Fibroblast of mammary gland (primary cell): ENCODE measurements at regions not wholly inside any gene's neighbourhood (a gene's known extent, or its start where the extent isn't known, plus 50 kb on each side); places are given as distances from the start of the nearest gene placed in this dataset.
"Not testable (repeated sequence)": the region's sequence is repeated elsewhere in the genome, so short reads cannot be mapped to it uniquely, and the experiment has no call there.

Experiments
- DNase-seq: peaks from one replicate; pipeline ENCODE4 v3.0.0-alpha.2; 2010; ENCODE audit warnings: low read depth
- H3K4me3 ChIP-seq: 2 replicates; pipeline ENCODE4 v1.5.1; 2011; ENCODE audit warnings: low read depth, mild to moderate bottlenecking, low read length, moderate library complexity; ENCODE audit not compliant: control insufficient read depth
- CTCF ChIP-seq: conservative IDR thresholded peaks from 2 replicates; pipeline ENCODE4 v1.5.1; 2011; ENCODE audit warnings: low read depth, low read length, inconsistent platforms; ENCODE audit not compliant: control insufficient read depth, insufficient read depth

GRCh38 chr1:25171013-25171412, 61.3 kb downstream of the SYF2 start:
- not testable (repeated sequence) for DNase-seq, H3K4me3 ChIP-seq

GRCh38 chr1:25170439-25170838, 61.9 kb downstream of the SYF2 start:
- H3K4me3 ChIP-seq, result no peak overlapping the region
- no peak for DNase-seq
- TF ChIP-seq CTCF, result no peak

- TF ChIP-seq CTCF, result no peak
- DNase-seq, result no peak
- H3K4me3 ChIP-seq, result no peak overlapping the region
Measured at GRCh38 chr1:25169610-25170009, 62.7 kb downstream of the SYF2 start.

GRCh38 chr1:25169168-25169567, 63.1 kb downstream of the SYF2 start:
- no peak for TF ChIP-seq CTCF
- DNase-seq, result no peak

GRCh38 chr1:25168193-25169071, 63.9 kb downstream of the SYF2 start:
- TF ChIP-seq CTCF, result no peak
- H3K4me3 ChIP-seq, result no peak overlapping the region
- no peak for DNase-seq

More at GRCh38 chr1:25169168-25169567, 63.1 kb downstream of the SYF2 start:
- no peak overlapping the region for H3K4me3 ChIP-seq

- H3K4me3 ChIP-seq, result no peak overlapping the region
- no peak for TF ChIP-seq CTCF
- DNase-seq, result no peak
Measured at GRCh38 chr1:25167269-25168192, 64.8 kb downstream of the SYF2 start.

- no peak overlapping the region for H3K4me3 ChIP-seq
- no peak for DNase-seq
- TF ChIP-seq CTCF, result no peak
Measured at GRCh38 chr1:25166847-25167246, 65.5 kb downstream of the SYF2 start.
